Effector memory CD4-positive, alpha-beta T cell (primary cell): ENCODE measurements at regions not wholly inside any gene's neighbourhood (a gene's known extent, or its start where the extent isn't known, plus 50 kb on each side); places are given as distances from the start of the nearest gene placed in this dataset.

Source experiments
- DNase-seq, 3 donors: peaks; one replicate each; pipeline ENCODE4 v3.0.0-alpha.2; 2020
- H3K27ac ChIP-seq: 2 replicates; pipeline ENCODE4 v1.7.0; 2013; ENCODE audit warnings: mild to moderate bottlenecking, low read length, moderate library complexity; ENCODE audit not compliant: insufficient read depth, poor library complexity, severe bottlenecking
- H3K27me3 ChIP-seq: replicated peaks from 2 replicates; pipeline ENCODE4 v1.7.0; 2013; ENCODE audit warnings: mild to moderate bottlenecking, low read length; ENCODE audit not compliant: insufficient read depth, control insufficient read depth, poor library complexity, severe bottlenecking
- H3K36me3 ChIP-seq: 2 replicates; pipeline ENCODE4 v1.7.0; 2013; ENCODE audit warnings: mild to moderate bottlenecking, low read length, moderate library complexity; ENCODE audit not compliant: control insufficient read depth, insufficient read depth
- H3K4me1 ChIP-seq: 2 replicates; pipeline ENCODE4 v1.7.0; 2013; ENCODE audit warnings: low read length, mild to moderate bottlenecking; ENCODE audit not compliant: control insufficient read depth, insufficient read depth, poor library complexity, severe bottlenecking
- H3K4me3 ChIP-seq: 2 replicates; pipeline ENCODE4 v1.7.0; 2013; ENCODE audit warnings: low read length, low read depth, mild to moderate bottlenecking; ENCODE audit not compliant: insufficient read depth, poor library complexity, severe bottlenecking
- H3K9me3 ChIP-seq: 2 replicates; pipeline ENCODE4 v1.7.0; 2013; ENCODE audit warnings: mild to moderate bottlenecking, low read length, moderate library complexity; ENCODE audit not compliant: control insufficient read depth

- Histone ChIP-seq H3K4me3 (no peak overlapping the region), H3K27me3 (no peaks in the 10 kb centered on the region), H3K9me3 (no peaks in the 10 kb centered on the region), H3K36me3 (no peaks in the 10 kb centered on the region), H3K27ac (no peak overlapping the region), H3K4me1 (no peaks in the 10 kb centered on the region)
- DNase-seq, result no peak
Measured at GRCh38 chr3:18870074-18870640, 278.2 kb upstream of the KCNH8 start.

DNA sequence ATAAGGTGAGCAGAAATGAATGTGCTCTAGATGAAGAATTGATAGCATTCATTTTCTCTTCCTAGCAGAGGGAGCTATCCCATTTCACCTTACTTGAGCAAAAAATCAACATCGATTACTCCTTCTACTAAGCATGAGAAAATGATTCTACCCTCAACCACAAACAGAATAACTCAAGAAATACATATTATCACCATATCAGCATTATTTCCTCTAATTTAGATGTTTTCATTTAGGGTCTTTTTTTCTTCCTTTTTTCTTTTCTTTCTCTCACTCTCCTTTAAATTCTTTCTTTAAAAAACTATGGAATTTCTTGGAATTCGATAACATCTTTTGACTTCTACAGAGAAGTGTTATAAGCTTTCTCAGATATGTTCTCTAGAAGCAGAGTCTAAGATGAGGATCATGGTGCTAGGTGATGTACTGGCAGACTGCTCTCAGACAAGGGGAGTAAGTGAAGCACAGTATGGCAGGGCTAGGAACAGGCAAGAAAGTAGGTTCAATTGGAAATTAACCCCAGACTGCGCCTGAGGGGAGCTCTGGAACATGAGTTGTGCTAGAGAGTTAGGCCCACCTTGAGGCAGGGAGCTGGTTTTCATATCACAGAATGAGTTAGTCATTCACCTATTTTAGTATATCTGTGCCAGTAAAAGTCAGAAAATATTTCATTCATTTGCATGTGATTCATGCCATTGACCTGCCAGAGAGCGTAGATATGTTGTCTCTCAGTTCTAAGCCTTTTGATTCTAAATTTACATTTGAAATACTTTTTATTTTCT lies 279.2 kb upstream of the KCNH8 start:
- Histone ChIP-seq H3K9me3 (no peaks in the 10 kb centered on the region), H3K27me3 (no peaks in the 10 kb centered on the region), H3K4me1 (no peaks in the 10 kb centered on the region), H3K27ac (no peak overlapping the region), H3K4me3 (no peak overlapping the region), H3K36me3 (no peaks in the 10 kb centered on the region)
- no peak for DNase-seq

GRCh38 chr3:18866899-18867298 lies 281.4 kb upstream of the KCNH8 start:
- DNase-seq, result no peak
- H3K4me3 ChIP-seq, result no peak overlapping the region
- H3K27ac ChIP-seq, result no peak overlapping the region
- H3K36me3 ChIP-seq, result no peaks in the 10 kb centered on the region
- no peaks in the 10 kb centered on the region for H3K4me1 ChIP-seq
- H3K27me3 ChIP-seq, result no peaks in the 10 kb centered on the region
- no peaks in the 10 kb centered on the region for H3K9me3 ChIP-seq

DNA sequence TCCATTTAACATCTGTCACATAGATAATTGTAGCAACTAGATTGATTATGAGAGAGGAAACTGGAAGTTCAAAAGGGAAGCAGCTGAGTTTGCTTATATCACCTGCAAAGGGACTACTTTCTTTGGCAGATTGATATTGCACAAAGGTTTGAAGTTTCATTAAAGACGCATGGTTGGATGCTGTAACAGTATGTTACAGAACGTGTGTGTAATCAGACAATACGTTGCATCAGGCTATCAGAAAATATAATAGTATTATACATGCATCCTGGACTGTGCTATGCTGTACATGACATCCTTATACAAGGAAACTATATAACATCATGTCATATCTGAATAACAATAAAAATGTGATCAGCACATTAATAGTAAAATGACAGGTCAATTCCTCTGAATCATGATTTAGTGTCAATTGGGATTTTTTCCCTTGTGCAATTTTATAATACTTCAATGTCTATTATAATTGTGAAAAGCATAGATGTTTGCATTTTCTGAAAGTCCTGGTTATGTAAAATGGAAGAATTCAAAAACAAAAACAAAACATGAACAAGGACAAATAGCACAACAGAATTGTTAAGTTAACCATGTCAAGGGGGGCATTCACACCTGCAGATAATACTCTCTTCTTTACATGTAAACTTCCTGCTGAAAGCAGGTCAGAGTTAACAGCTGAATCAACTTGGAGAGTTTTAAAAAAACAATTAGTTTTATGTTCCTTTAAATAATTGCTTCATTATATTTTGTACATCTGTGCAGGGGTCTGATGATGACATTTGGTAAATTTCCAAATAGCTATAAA lies 283.2 kb upstream of the KCNH8 start:
- Histone ChIP-seq H3K27me3 (no peaks in the 10 kb centered on the region), H3K27ac (no peak overlapping the region), H3K9me3 (no peaks in the 10 kb centered on the region), H3K4me1 (no peaks in the 10 kb centered on the region), H3K36me3 (no peaks in the 10 kb centered on the region), H3K4me3 (no peak overlapping the region)
- DNase-seq, result no peak

GRCh38 chr3:18862077-18862476 lies 286.2 kb upstream of the KCNH8 start:
- no peak for DNase-seq
- Histone ChIP-seq H3K36me3 (no peaks in the 10 kb centered on the region), H3K4me1 (no peaks in the 10 kb centered on the region), H3K4me3 (no peak overlapping the region), H3K9me3 (no peaks in the 10 kb centered on the region), H3K27me3 (no peaks in the 10 kb centered on the region), H3K27ac (no peak overlapping the region)

- Histone ChIP-seq H3K4me1 (no peaks in the 10 kb centered on the region), H3K9me3 (no peaks in the 10 kb centered on the region), H3K27ac (no peak overlapping the region), H3K4me3 (no peak overlapping the region), H3K36me3 (no peaks in the 10 kb centered on the region), H3K27me3 (no peaks in the 10 kb centered on the region)
- DNase-seq, result no peak
Measured at GRCh38 chr3:18861137-18861536, 287.2 kb upstream of the KCNH8 start.

- Histone ChIP-seq H3K4me3 (no peak overlapping the region), H3K9me3 (no peaks in the 10 kb centered on the region), H3K4me1 (no peaks in the 10 kb centered on the region), H3K36me3 (no peaks in the 10 kb centered on the region), H3K27ac (no peak overlapping the region), H3K27me3 (no peaks in the 10 kb centered on the region)
- DNase-seq, result no peak
Measured at GRCh38 chr3:18853269-18853668, 295.0 kb upstream of the KCNH8 start.

DNA sequence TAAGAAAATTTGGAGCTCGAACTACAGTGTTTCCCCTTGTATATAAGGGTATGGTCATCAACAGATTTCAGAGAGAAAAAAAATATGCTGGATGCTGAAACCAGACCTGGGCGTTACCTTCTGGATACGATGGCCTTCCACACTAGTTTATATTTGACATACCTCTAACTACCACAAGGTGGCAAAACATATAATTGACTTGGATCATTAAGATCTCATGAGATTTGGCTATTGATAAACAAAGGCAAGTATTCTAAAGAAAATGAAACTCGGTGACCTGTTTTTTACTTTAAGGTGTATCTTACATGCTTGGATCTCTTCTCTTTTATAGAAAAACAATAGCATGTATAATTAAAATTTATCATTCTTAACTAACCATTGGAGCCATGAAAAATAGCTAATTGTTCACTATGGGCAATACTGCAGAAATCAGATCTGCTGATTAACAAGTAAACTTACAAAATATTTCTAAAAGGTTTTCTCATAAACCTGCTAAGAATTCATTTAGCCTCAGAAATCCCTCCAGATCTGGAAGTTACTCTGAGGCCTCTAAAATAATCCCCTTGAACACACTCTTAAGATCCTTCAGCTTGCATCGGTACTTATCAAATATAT lies 300.6 kb upstream of the KCNH8 start:
- Histone ChIP-seq H3K27me3 (no peaks in the 10 kb centered on the region), H3K4me1 (no peaks in the 10 kb centered on the region), H3K9me3 (no peaks in the 10 kb centered on the region), H3K36me3 (no peaks in the 10 kb centered on the region), H3K4me3 (no peak overlapping the region), H3K27ac (no peak overlapping the region)
- DNase-seq, result no peak

- H3K27me3 ChIP-seq, result no peaks in the 10 kb centered on the region
- no peaks in the 10 kb centered on the region for H3K9me3 ChIP-seq
- no peak overlapping the region for H3K27ac ChIP-seq
- H3K4me3 ChIP-seq, result no peak overlapping the region
- no peaks in the 10 kb centered on the region for H3K4me1 ChIP-seq
- DNase-seq, result no peak
- H3K36me3 ChIP-seq, result no peaks in the 10 kb centered on the region
Measured at GRCh38 chr3:18843983-18844382, 304.3 kb upstream of the KCNH8 start.

GRCh38 chr3:18843188-18843587 lies 305.1 kb upstream of the KCNH8 start:
- DNase-seq, result no peak
- no peaks in the 10 kb centered on the region for H3K9me3 ChIP-seq
- H3K4me1 ChIP-seq, result no peaks in the 10 kb centered on the region
- no peak overlapping the region for H3K27ac ChIP-seq
- H3K27me3 ChIP-seq, result no peaks in the 10 kb centered on the region
- no peaks in the 10 kb centered on the region for H3K36me3 ChIP-seq
- H3K4me3 ChIP-seq, result no peak overlapping the region
